Loucy (cell line): ENCODE measurements at regions not wholly inside any gene's neighbourhood (a gene's known extent, or its start where the extent isn't known, plus 50 kb on each side); places are given as distances from the start of the nearest gene placed in this dataset.

Experiments used
- H2AFZ ChIP-seq: fragments of 200-600 bp; sonication (generic); 2 replicates; pipeline ENCODE4 v1.6.0; 2016; ENCODE audit warnings: antibody characterized with exemption, mild to moderate bottlenecking, low read length, moderate library complexity
- H3F3A ChIP-seq: fragments of 200-600 bp; 2 replicates; pipeline ENCODE4 v1.6.0; 2016; ENCODE audit warnings: antibody characterized with exemption, low read depth, mild to moderate bottlenecking
- H3K27me3 ChIP-seq: fragments of 200-600 bp; sonication (generic); 2 replicates; pipeline ENCODE4 v1.6.1; 2014; ENCODE audit warnings: low read length, mild to moderate bottlenecking; ENCODE audit not compliant: insufficient read depth, poor library complexity, severe bottlenecking
- H3K36me3 ChIP-seq: fragments of 200-600 bp; sonication (generic); 2 replicates; pipeline ENCODE4 v1.6.1; 2016; ENCODE audit warnings: low read length; ENCODE audit not compliant: insufficient read depth
- H3K4me1 ChIP-seq: fragments of 200-600 bp; sonication (generic); 2 replicates; pipeline ENCODE4 v1.5.1; 2014; ENCODE audit warnings: low read length, mild to moderate bottlenecking; ENCODE audit not compliant: insufficient read depth, poor library complexity, severe bottlenecking
- H3K4me2 ChIP-seq: fragments of 200-600 bp; sonication (generic); 2 replicates; pipeline ENCODE4 v1.6.0; 2014; ENCODE audit warnings: antibody characterized with exemption, low read length, low read depth, mild to moderate bottlenecking; ENCODE audit not compliant: poor library complexity, severe bottlenecking
- H3K4me3 ChIP-seq: fragments of 200-600 bp; sonication (generic); 2 replicates; pipeline ENCODE4 v1.5.1; 2014; ENCODE audit warnings: low read length, mild to moderate bottlenecking, mixed read lengths; ENCODE audit not compliant: poor library complexity, severe bottlenecking
- H3K79me2 ChIP-seq: fragments of 200-600 bp; sonication (generic); 2 replicates; pipeline ENCODE4 v1.6.1; 2014; ENCODE audit warnings: low read length; ENCODE audit not compliant: insufficient read depth
- H3K9ac ChIP-seq: fragments of 200-600 bp; sonication (generic); 2 replicates; pipeline ENCODE4 v1.6.0; 2014; ENCODE audit warnings: mild to moderate bottlenecking, low read depth, low read length, moderate library complexity; ENCODE audit not compliant: poor library complexity, severe bottlenecking
- H3K9me2 ChIP-seq: fragments of 200-600 bp; sonication (generic); replicated peaks from 2 replicates; pipeline ENCODE4 v1.6.1; 2016; ENCODE audit warnings: low read depth, low read length, mixed read lengths
- H3K9me3 ChIP-seq: fragments of 200-600 bp; sonication (generic); 2 replicates; pipeline ENCODE4 v1.6.1; 2014; ENCODE audit warnings: mild to moderate bottlenecking, antibody characterized with exemption, low read length, low read depth; ENCODE audit not compliant: insufficient read depth
- H4K20me1 ChIP-seq: fragments of 200-600 bp; sonication (generic); 2 replicates; pipeline ENCODE4 v1.6.0; 2014; ENCODE audit warnings: antibody characterized with exemption, low read length, mild to moderate bottlenecking; ENCODE audit not compliant: insufficient read depth, poor library complexity, severe bottlenecking
- CTCF ChIP-seq: fragments of 200-600 bp; sonication (generic); conservative IDR thresholded peaks from 2 replicates; pipeline ENCODE4 v1.5.1; 2014; ENCODE audit warnings: mild to moderate bottlenecking, antibody characterized with exemption, low read length
- EZH2phosphoT487 ChIP-seq: fragments of 200-600 bp; IDR thresholded peaks from 2 replicates; pipeline ENCODE4 v1.6.1; 2018; ENCODE audit warnings: antibody characterized with exemption, mild to moderate bottlenecking, moderate library complexity, borderline replicate concordance

- no peaks in the 10 kb centered on the region for H3K9me2 ChIP-seq
Measured at GRCh38 chr2:53544871-53545558, 222.6 kb upstream of the CHAC2 start.

GRCh38 chr2:53543083-53543482 is 224.5 kb upstream of the CHAC2 start:
- no peaks in the 10 kb centered on the region for H3F3A ChIP-seq
- no peaks in the 10 kb centered on the region for H3K27me3 ChIP-seq
- 0 out of 2 replicates have a peak, but pooled peaks cover 5% of the 10 kb centered on the region for H3K9me2 ChIP-seq
- no peaks in the 10 kb centered on the region for H3K79me2 ChIP-seq
- H4K20me1 ChIP-seq, result no peaks in the 10 kb centered on the region
- H3K36me3 ChIP-seq, result no peaks in the 10 kb centered on the region
- H2AFZ ChIP-seq, result no peak overlapping the region
- H3K4me2 ChIP-seq, result no peak overlapping the region
- no peaks in the 10 kb centered on the region for H3K4me1 ChIP-seq
- H3K9ac ChIP-seq, result no peak overlapping the region
- TF ChIP-seq CTCF, result no peak
- no peak for TF ChIP-seq EZH2phosphoT487
- no peak overlapping the region for H3K4me3 ChIP-seq
- no peaks in the 10 kb centered on the region for H3K9me3 ChIP-seq

More at GRCh38 chr2:53544871-53545558, 222.6 kb upstream of the CHAC2 start:
- H3K27me3 ChIP-seq, result no peaks in the 10 kb centered on the region
- no peak overlapping the region for H3K4me3 ChIP-seq
- no peaks in the 10 kb centered on the region for H3K36me3 ChIP-seq
- H3K9me3 ChIP-seq, result no peaks in the 10 kb centered on the region
- no peak overlapping the region for H3K4me2 ChIP-seq
- no peaks in the 10 kb centered on the region for H3K79me2 ChIP-seq
- H3K4me1 ChIP-seq, result no peaks in the 10 kb centered on the region
- H4K20me1 ChIP-seq, result no peaks in the 10 kb centered on the region
- H2AFZ ChIP-seq, result no peak overlapping the region
- TF ChIP-seq EZH2phosphoT487 (no peak), CTCF (no peak)
- H3F3A ChIP-seq, result no peaks in the 10 kb centered on the region
- no peak overlapping the region for H3K9ac ChIP-seq

- Histone ChIP-seq H3K9me3 (no peaks in the 10 kb centered on the region), H3K4me2 (no peak overlapping the region), H4K20me1 (no peaks in the 10 kb centered on the region), H3K4me3 (no peak overlapping the region), H3K79me2 (no peaks in the 10 kb centered on the region), H2AFZ (no peak overlapping the region), H3K4me1 (no peaks in the 10 kb centered on the region), H3K27me3 (no peaks in the 10 kb centered on the region), H3K36me3 (no peaks in the 10 kb centered on the region), H3K9me2 (0 out of 2 replicates have a peak, but pooled peaks cover 5% of the 10 kb centered on the region), H3F3A (no peaks in the 10 kb centered on the region), H3K9ac (no peak overlapping the region)
- no peak for TF ChIP-seq EZH2phosphoT487
Measured at GRCh38 chr2:53536583-53537361, 230.8 kb upstream of the CHAC2 start.
